ENCODE measurements at regions not wholly inside any gene's neighbourhood (a gene's known extent, or its start where the extent isn't known, plus 50 kb on each side); places are given as distances from the start of the nearest gene placed in this dataset.

DNA sequence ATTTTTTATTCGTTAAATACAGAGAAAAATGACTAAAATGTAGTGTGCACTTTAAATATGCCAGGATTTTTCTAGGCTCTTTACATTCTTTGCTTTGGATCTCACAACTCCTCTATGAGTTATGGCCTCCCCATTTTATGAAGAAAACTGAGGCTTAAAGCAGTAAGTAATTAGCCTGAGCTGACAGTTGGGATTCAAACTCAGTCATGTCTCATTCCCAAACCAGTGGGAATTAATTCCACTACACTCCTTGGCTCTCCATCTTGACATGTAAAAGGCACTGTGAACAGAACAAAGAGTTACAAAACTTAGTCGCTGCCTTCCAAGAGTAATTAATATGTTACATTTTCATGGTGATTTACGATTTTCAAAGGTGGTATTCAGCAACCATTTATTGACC lies 351.9 kb downstream of the SATB2 start:
- TF ChIP-seq TOE1 (IDR thresholded peaks at IDR 0.05; ENCODE audit: borderline replicate concordance), result no peak
- no peak for TF ChIP-seq TOE1 (CRISPR knock-in tag; IDR thresholded peaks at IDR 0.05; ENCODE audit: borderline replicate concordance, low read depth)
- TF ChIP-seq, protein P1, sequence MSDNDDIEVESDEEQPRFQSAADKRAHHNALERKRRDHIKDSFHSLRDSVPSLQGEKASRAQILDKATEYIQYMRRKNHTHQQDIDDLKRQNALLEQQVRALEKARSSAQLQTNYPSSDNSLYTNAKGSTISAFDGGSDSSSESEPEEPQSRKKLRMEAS (CRISPR knock-in tag; IDR thresholded peaks at IDR 0.05), result no peak
- TF ChIP-seq, protein P2, sequence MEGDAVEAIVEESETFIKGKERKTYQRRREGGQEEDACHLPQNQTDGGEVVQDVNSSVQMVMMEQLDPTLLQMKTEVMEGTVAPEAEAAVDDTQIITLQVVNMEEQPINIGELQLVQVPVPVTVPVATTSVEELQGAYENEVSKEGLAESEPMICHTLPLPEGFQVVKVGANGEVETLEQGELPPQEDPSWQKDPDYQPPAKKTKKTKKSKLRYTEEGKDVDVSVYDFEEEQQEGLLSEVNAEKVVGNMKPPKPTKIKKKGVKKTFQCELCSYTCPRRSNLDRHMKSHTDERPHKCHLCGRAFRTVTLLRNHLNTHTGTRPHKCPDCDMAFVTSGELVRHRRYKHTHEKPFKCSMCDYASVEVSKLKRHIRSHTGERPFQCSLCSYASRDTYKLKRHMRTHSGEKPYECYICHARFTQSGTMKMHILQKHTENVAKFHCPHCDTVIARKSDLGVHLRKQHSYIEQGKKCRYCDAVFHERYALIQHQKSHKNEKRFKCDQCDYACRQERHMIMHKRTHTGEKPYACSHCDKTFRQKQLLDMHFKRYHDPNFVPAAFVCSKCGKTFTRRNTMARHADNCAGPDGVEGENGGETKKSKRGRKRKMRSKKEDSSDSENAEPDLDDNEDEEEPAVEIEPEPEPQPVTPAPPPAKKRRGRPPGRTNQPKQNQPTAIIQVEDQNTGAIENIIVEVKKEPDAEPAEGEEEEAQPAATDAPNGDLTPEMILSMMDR (IDR thresholded peaks at IDR 0.05 in 2 of 3, conservative IDR thresholded peaks at IDR 0.05 in 1 of 3; ENCODE audit: insufficient read depth in 2 of 3, low read depth in 1 of 3, low read length in 3 of 3), result no peak
- TF ChIP-seq MTA3 (IDR thresholded peaks at IDR 0.05; ENCODE audit: borderline replicate concordance), result no peak
